Activated naive CD4-positive, alpha-beta T cell treated with anti-CD3 and anti-CD28 coated beads for 36 hours (primary cell): ENCODE measurements at regions not wholly inside any gene's neighbourhood (a gene's known extent, or its start where the extent isn't known, plus 50 kb on each side); places are given as distances from the start of the nearest gene placed in this dataset.
"Not testable (repeated sequence)": the region's sequence is repeated elsewhere in the genome, so short reads cannot be mapped to it uniquely, and the experiment has no call there.

Experiments
- CTCF ChIA-PET: fragments of 350-600 bp; sonication (Branson Sonifier 250); formaldehyde crosslinking; loops from one replicate; lab custom pipeline; 2021; ENCODE audit warnings: antibody characterized with exemption; lab: Charles Lee
- DNase-seq: peaks from one replicate; pipeline ENCODE4 v3.0.0-alpha.2; 2020
- H3K27ac Mint-ChIP-seq: one replicate; pipeline ENCODE4 v1.8.0; 2021; ENCODE audit warnings: mild to moderate bottlenecking, mixed read lengths
- H3K27me3 Mint-ChIP-seq: one replicate; pipeline ENCODE4 v1.8.0; 2021; ENCODE audit warnings: low read depth, mixed read lengths
- H3K36me3 Mint-ChIP-seq: one replicate; pipeline ENCODE4 v1.8.0; 2021; ENCODE audit warnings: low read depth, mixed read lengths
- H3K4me1 Mint-ChIP-seq: one replicate; pipeline ENCODE4 v1.8.0; 2021; ENCODE audit warnings: low read depth, mixed read lengths
- H3K4me3 Mint-ChIP-seq: one replicate; pipeline ENCODE4 v1.8.0; 2021; ENCODE audit warnings: mild to moderate bottlenecking, moderate library complexity, mixed read lengths
- H3K9me3 Mint-ChIP-seq: one replicate; pipeline ENCODE4 v1.8.0; 2021; ENCODE audit warnings: mixed read lengths
- intact Hi-C: fragments of 100-400 bp; cut with micrococcal nuclease; formaldehyde crosslinking; loops from one replicate; pipeline ENCODE4 v1.15.1; 2023

DNA sequence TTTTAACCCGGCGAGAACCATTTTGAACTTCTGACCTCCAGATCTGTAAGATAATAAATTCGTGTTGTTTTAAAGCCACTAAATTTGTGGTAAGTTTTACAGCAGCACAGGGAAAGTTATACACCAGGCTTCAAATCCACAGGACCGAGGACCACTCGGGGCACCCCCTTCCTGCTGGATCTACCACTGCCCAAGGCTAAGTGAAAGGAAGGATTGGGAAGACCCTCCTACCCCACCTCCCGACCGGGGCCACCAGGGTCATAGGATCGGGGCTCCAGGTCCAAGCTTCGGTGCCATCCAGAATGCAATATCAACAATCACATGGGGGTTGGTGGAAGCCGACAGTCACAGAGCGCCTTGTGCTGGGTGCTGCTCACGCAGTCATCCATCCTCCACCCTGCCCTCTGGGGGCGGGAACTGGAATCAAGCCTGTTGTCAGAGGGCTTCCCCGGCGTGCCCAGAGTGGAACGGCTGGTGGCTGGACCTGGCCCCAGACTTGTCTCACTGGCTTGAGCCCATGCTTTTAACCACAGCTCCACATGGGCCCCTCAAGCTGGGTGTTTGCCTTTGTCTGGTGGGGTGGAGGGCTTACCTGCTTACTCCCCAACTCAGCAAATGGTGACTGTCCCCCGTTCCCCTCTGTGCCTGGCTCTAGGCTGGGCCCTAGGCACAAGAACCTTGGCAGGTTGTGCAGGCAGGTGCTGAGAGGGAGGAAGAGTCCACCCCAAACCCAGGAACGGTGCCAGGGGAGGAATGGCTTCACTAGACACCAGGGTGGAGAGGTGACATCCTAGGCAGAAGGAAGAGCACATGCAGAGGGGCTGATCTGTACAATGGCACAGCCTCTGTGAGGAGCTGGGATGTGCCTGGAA, 180.3 kb upstream of the RTL1 start:
- H3K27ac Mint-ChIP-seq, result no peak overlapping the region
- DNase-seq, result no peak
- no peaks in the 10 kb centered on the region for H3K36me3 Mint-ChIP-seq
- intact Hi-C loops, result no loop called here
- H3K27me3 Mint-ChIP-seq, result peaks cover 16% of the 10 kb centered on the region
- H3K4me1 Mint-ChIP-seq, result no peaks in the 10 kb centered on the region
- no peak overlapping the region for H3K4me3 Mint-ChIP-seq
- CTCF ChIA-PET, result no interaction called here
- H3K9me3 Mint-ChIP-seq, result no peaks in the 10 kb centered on the region

DNA sequence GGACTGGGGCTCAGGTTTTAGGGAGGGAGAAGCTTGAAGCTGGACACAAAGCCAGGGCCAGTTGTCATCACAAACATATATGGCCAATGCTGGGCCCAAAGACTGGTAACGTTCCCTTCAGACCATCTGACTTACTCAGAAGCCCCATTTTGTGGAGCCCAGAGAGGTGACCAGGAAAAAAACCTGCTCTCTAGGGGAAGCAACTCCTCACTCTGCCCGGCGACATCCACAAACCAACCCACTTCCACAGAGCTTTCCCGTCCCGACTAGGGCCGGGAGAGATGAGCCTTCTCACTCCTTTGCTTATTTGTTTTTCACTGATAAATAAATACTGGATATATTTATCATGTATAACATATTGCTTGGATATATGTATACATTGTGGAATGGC, 180.9 kb upstream of the RTL1 start:
- H3K4me1 Mint-ChIP-seq, result no peaks in the 10 kb centered on the region
- no peak overlapping the region for H3K27ac Mint-ChIP-seq
- H3K36me3 Mint-ChIP-seq, result no peaks in the 10 kb centered on the region
- no peak overlapping the region for H3K4me3 Mint-ChIP-seq
- CTCF ChIA-PET, result no interaction called here
- peaks cover 13% of the 10 kb centered on the region for H3K27me3 Mint-ChIP-seq
- no peak for DNase-seq
- no peaks in the 10 kb centered on the region for H3K9me3 Mint-ChIP-seq
- intact Hi-C loops, result no loop called here

- H3K27ac Mint-ChIP-seq, result no peak overlapping the region
- CTCF ChIA-PET, result interaction anchor here (0.7 kb wide), 1 partner anchor 371 kb away, joined by 3 read pairs; no protein-coding TSS in a partner anchor
- no peaks in the 10 kb centered on the region for H3K4me1 Mint-ChIP-seq
- no peak overlapping the region for H3K4me3 Mint-ChIP-seq
- H3K9me3 Mint-ChIP-seq, result no peaks in the 10 kb centered on the region
- DNase-seq, result no peak
- intact Hi-C loops, result no loop called here
- no peaks in the 10 kb centered on the region for H3K36me3 Mint-ChIP-seq
- H3K27me3 Mint-ChIP-seq, result peaks cover 2% of the 10 kb centered on the region
These were observed 183.4 kb upstream of the RTL1 start for GRCh38 chr14:101086926-101087325.

GRCh38 chr14:101087614-101088394, 184.3 kb upstream of the RTL1 start:
- Mint-ChIP-seq H3K4me1 (no peaks in the 10 kb centered on the region), H3K4me3 (no peak overlapping the region), H3K27me3 (peaks cover 2% of the 10 kb centered on the region), H3K36me3 (no peaks in the 10 kb centered on the region), H3K27ac (no peak overlapping the region), H3K9me3 (no peaks in the 10 kb centered on the region)
- CTCF ChIA-PET, result no interaction called here
- intact Hi-C loops, result no loop called here
- no peak for DNase-seq

DNA sequence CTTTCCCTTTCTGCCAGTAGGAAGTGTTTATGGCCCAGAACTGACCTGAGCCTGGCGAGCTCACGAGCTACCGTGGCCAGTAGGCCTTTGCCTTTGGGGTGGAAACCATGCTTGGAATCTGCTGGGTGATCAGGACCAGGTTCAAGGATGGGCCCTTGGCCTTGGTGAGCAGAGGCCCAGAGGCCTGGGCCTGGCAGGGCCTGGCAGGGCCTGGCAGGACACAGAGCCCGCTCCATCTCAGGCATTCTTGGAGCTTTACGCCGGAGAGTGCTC, 184.8 kb upstream of the RTL1 start:
- CTCF ChIA-PET, result no interaction called here
- Mint-ChIP-seq H3K27me3 (peaks cover 2% of the 10 kb centered on the region), H3K4me3 (no peak overlapping the region), H3K4me1 (no peaks in the 10 kb centered on the region), H3K36me3 (no peaks in the 10 kb centered on the region), H3K27ac (no peak overlapping the region), H3K9me3 (no peaks in the 10 kb centered on the region)
- intact Hi-C loops, result no loop called here
- no peak for DNase-seq

- DNase-seq, result no peak
- CTCF ChIA-PET, result no interaction called here
- Mint-ChIP-seq H3K27ac (no peak overlapping the region), H3K9me3 (no peaks in the 10 kb centered on the region), H3K36me3 (no peaks in the 10 kb centered on the region), H3K4me3 (no peak overlapping the region), H3K27me3 (peaks cover 2% of the 10 kb centered on the region), H3K4me1 (no peaks in the 10 kb centered on the region)
- intact Hi-C loops, result no loop called here
These were observed 185.2 kb upstream of the RTL1 start for GRCh38 chr14:101088714-101089113.

DNA sequence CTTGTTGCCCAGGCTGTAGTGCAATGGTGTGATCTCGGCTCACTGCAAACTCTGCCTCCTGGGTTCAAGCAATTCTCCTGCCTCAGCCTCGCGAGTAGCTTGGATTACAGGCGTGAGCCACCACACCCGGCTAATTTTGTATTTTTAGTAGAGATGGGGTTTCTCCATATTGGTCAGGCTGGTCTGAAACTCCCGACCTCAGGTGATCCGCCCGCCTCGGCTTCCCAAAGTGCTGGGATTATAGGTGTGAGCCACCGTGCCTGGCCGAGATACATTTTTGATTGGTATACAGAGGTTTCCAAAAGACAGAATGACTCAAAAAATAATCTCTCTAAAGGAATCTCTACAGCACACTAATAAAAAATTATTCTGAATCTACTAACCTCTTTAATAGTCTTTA, 187.0 kb upstream of the RTL1 start:
- H3K36me3 Mint-ChIP-seq, H3K9me3 Mint-ChIP-seq, CTCF ChIA-PET, H3K27ac Mint-ChIP-seq, H3K4me3 Mint-ChIP-seq, intact Hi-C loops, H3K27me3 Mint-ChIP-seq, H3K4me1 Mint-ChIP-seq, DNase-seq: not testable (repeated sequence)

DNA sequence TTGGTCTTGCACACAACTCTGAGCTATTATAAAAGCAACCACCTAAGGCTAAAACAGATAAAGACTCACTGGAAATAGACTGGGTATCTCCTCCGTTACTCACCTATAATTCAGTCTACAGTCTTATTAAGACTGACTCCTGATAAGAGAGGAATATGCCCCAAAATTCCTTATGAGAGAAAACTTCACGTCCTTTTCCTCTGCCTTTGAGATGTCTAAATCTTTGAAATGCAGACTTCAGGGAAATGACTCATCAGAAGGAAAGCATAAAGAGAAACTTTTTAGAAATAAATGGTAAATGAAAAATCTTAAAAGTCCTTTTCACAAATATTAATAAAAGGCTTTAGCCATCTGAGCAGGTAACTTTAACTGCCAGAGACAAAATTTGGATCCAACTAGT, 187.5 kb upstream of the RTL1 start:
- intact Hi-C loops, result no loop called here
- H3K27me3 Mint-ChIP-seq, result peaks cover 4% of the 10 kb centered on the region
- CTCF ChIA-PET, result no interaction called here
- H3K27ac Mint-ChIP-seq, result no peak overlapping the region
- H3K4me3 Mint-ChIP-seq, result no peak overlapping the region
- no peaks in the 10 kb centered on the region for H3K9me3 Mint-ChIP-seq
- no peaks in the 10 kb centered on the region for H3K4me1 Mint-ChIP-seq
- DNase-seq, result no peak
- H3K36me3 Mint-ChIP-seq, result no peaks in the 10 kb centered on the region

- peaks cover 23% of the 10 kb centered on the region for H3K27me3 Mint-ChIP-seq
- H3K4me1 Mint-ChIP-seq, DNase-seq, H3K27ac Mint-ChIP-seq, H3K4me3 Mint-ChIP-seq, H3K36me3 Mint-ChIP-seq, CTCF ChIA-PET, intact Hi-C loops, H3K9me3 Mint-ChIP-seq: not testable (repeated sequence)
These were observed 191.4 kb upstream of the RTL1 start for GRCh38 chr14:101094916-101095315.

DNA sequence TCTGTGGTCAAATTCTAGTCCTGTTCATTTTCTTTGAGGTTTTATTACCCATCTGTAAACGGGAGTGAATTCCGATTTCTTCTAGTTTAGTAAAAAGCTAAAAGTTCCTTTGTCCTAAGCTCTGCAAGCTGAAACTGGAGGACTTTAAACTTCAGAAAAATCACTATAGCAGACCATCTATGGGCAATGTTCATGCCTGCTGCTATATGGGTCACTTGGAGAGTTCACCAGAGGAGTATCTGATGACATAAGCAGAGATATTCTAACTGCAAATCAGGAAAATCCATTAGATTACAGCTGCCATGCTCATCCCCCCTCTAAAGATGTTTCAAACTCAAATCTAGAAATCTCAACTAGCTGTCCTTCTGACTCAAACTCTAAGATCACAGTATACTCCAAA, 193.0 kb upstream of the RTL1 start:
- Mint-ChIP-seq H3K27me3 (peaks cover 23% of the 10 kb centered on the region), H3K4me1 (no peaks in the 10 kb centered on the region), H3K9me3 (peaks cover 2% of the 10 kb centered on the region), H3K4me3 (no peak overlapping the region), H3K36me3 (no peaks in the 10 kb centered on the region), H3K27ac (no peak overlapping the region)
- DNase-seq, result no peak
- intact Hi-C loops, result no loop called here
- CTCF ChIA-PET, result interaction anchor here (0.6 kb wide), 1 partner anchor 22 kb away, joined by 3 read pairs; no protein-coding TSS in a partner anchor

- H3K27me3 Mint-ChIP-seq, result peaks cover 23% of the 10 kb centered on the region
- H3K9me3 Mint-ChIP-seq, result peaks cover 2% of the 10 kb centered on the region
- no peak for DNase-seq
- no peaks in the 10 kb centered on the region for H3K36me3 Mint-ChIP-seq
- intact Hi-C loops, result no loop called here
- H3K4me3 Mint-ChIP-seq, result no peak overlapping the region
- H3K27ac Mint-ChIP-seq, result no peak overlapping the region
- CTCF ChIA-PET, result interaction anchor here (0.6 kb wide), 1 partner anchor 23 kb away, joined by 3 read pairs; no protein-coding TSS in a partner anchor
- H3K4me1 Mint-ChIP-seq, result no peaks in the 10 kb centered on the region
These were observed 193.7 kb upstream of the RTL1 start for GRCh38 chr14:101097109-101097793.

- CTCF ChIA-PET, result no interaction called here
- Mint-ChIP-seq H3K36me3 (no peaks in the 10 kb centered on the region), H3K27ac (no peak overlapping the region), H3K4me3 (no peak overlapping the region), H3K9me3 (peaks cover 2% of the 10 kb centered on the region), H3K27me3 (peaks cover 23% of the 10 kb centered on the region), H3K4me1 (no peaks in the 10 kb centered on the region)
- no peak for DNase-seq
- intact Hi-C loops, result no loop called here
These were observed 194.7 kb upstream of the RTL1 start for GRCh38 chr14:101098177-101098576.
